ENCODE measurements at regions not wholly inside any gene's neighbourhood (a gene's known extent, or its start where the extent isn't known, plus 50 kb on each side); places are given as distances from the start of the nearest gene placed in this dataset.

GRCh38 chrX:81875800-81876199 is 673.9 kb downstream of the SH3BGRL start:
- WGBS (ENCODE audit: extremely low coverage, insufficient read length, low lambda C conversion rate), result no CpG with 5 or more reads among the region's 1 CpG
- Histone ChIP-seq H2BK120ac (ENCODE audit: low read depth, low read length, poor library complexity, severe bottlenecking) (no peak overlapping the region), H3K79me1 (ENCODE audit: insufficient read depth, low read depth, low read length, poor library complexity, severe bottlenecking) (no peaks in the 10 kb centered on the region), H3K27ac (ENCODE audit: insufficient read length, low read depth, low read length) (no peak overlapping the region), H3K9me3 (ENCODE audit: control insufficient read depth, low read depth, low read length) (peaks cover 85% of the 10 kb centered on the region), H2BK5ac (ENCODE audit: insufficient read length, low read length) (no peak overlapping the region), H4K20me1 (ENCODE audit: control insufficient read depth, insufficient read depth, insufficient read length) (no peaks in the 10 kb centered on the region), H3K9ac (ENCODE audit: extremely low read depth, insufficient read length, low read length) (no peak overlapping the region), H2BK20ac (ENCODE audit: low read depth, low read length, poor library complexity, severe bottlenecking) (no peak overlapping the region), H3K56ac (ENCODE audit: insufficient read length, low read depth, low read length) (no peak overlapping the region), H2BK12ac (ENCODE audit: insufficient read length, low read depth, low read length) (no peak overlapping the region), H4K5ac (ENCODE audit: insufficient read length, low read depth, low read length) (no peak overlapping the region), H3K18ac (ENCODE audit: insufficient read length, low read depth, low read length) (no peak overlapping the region), H3K27me3 (ENCODE audit: insufficient read depth, low read length) (no peaks in the 10 kb centered on the region), H3K4me2 (ENCODE audit: insufficient read depth, insufficient read length, low read length) (no peak overlapping the region), H4K8ac (replicated peaks; ENCODE audit: insufficient read length, low read depth, low read length) (no peak overlapping the region), H2BK15ac (ENCODE audit: low read depth, low read length) (no peak overlapping the region), H3K23ac (ENCODE audit: insufficient read length, low read depth, low read length) (no peak overlapping the region), H3K4ac (ENCODE audit: low read depth, low read length) (no peak overlapping the region), H3K14ac (ENCODE audit: insufficient read depth, low read length) (no peak overlapping the region), H3T11ph (ENCODE audit: low read length) (no peak overlapping the region), H3K23me2 (ENCODE audit: insufficient read length, low read depth, low read length, poor library complexity, severe bottlenecking) (no peaks in the 10 kb centered on the region), H4K91ac (ENCODE audit: insufficient read length, low read depth, low read length) (no peak overlapping the region), H2AFZ (ENCODE audit: low read length) (no peak overlapping the region), H3K79me2 (ENCODE audit: insufficient read depth, low read length) (no peaks in the 10 kb centered on the region), H2AK5ac (ENCODE audit: insufficient read length, low read length) (no peak overlapping the region), H3K4me1 (ENCODE audit: insufficient read depth, low read length) (no peaks in the 10 kb centered on the region)
- Mint-ChIP-seq H3K27me3 (ENCODE audit: low read depth) (no peaks in the 10 kb centered on the region), H3K4me3 (no peak overlapping the region), H3K9me3 (peaks cover 76 to 86% of the 10 kb centered on the region in 2 experiments), H3K4me1 (no peaks in the 10 kb centered on the region), H3K27ac (no peak overlapping the region), H3K36me3 (ENCODE audit: insufficient read depth in 1 of 3, low read depth in 3 of 3) (peaks cover 0 to 12% (median 0%) of the 10 kb centered on the region in 3 experiments; a peak in 4 of 7 replicates)
- DNase-seq, result no peak
- TF ChIP-seq CTCF (conservative IDR thresholded peaks at IDR 0.05), result no peak

Measured in H9 (cell line).